ENCODE measurements at regions not wholly inside any gene's neighbourhood (a gene's known extent, or its start where the extent isn't known, plus 50 kb on each side); places are given as distances from the start of the nearest gene placed in this dataset.

GRCh38 chr3:132267391-132267993 lies 49.7 kb upstream of the ACP3 start:
- no peak for TF ChIP-seq CTCF (IDR thresholded peaks at IDR 0.05)
- TF ChIP-seq POLR2A (IDR thresholded peaks at IDR 0.05; ENCODE audit: low read length) = no peak
- TF ChIP-seq RAD21 (conservative IDR thresholded peaks at IDR 0.05 in 1 of 2, IDR thresholded peaks at IDR 0.05 in 1 of 2) = no peak
- no peak for TF ChIP-seq EP300 (IDR thresholded peaks at IDR 0.05)
- TF ChIP-seq CEBPB (IDR thresholded peaks at IDR 0.05) = no peak
- no peak for TF ChIP-seq MAX (IDR thresholded peaks at IDR 0.05)

Data from A549 (cell line).